ENCODE measurements at regions not wholly inside any gene's neighbourhood (a gene's known extent, or its start where the extent isn't known, plus 50 kb on each side); places are given as distances from the start of the nearest gene placed in this dataset.

GRCh38 chr3:67858492-67858891 lies 204.1 kb upstream of the SUCLG2 start:
- H3K27ac Mint-ChIP-seq, result no peak overlapping the region

GRCh38 chr3:67856718-67857117 lies 202.3 kb upstream of the SUCLG2 start:
- Mint-ChIP-seq H3K27ac (no peak overlapping the region), H3K4me1 (peaks cover 2% of the 10 kb centered on the region), H3K27me3 (ENCODE audit: low read depth in 3 of 3) (peaks cover 0 to 5% (median 0%) of the 10 kb centered on the region in 3 donors), H3K4me3 (no peak overlapping the region), H3K36me3 (no peaks in the 10 kb centered on the region), H3K9me3 (peaks cover 0 to 3% (median 2%) of the 10 kb centered on the region in 7 donors)
- Histone ChIP-seq H3K4me1 (ENCODE audit: control insufficient read depth in 1 of 2, insufficient read depth in 2 of 2, low read length in 2 of 2) (no peaks in the 10 kb centered on the region), H3K9me3 (replicated peaks in 1 of 2; ENCODE audit: control insufficient read depth in 1 of 2, insufficient read depth in 1 of 2, low read length in 2 of 2) (no peaks in the 10 kb centered on the region), H3K9ac (ENCODE audit: insufficient read depth, low read length, poor library complexity, severe bottlenecking) (no peak overlapping the region), H3K36me3 (replicated peaks in 1 of 2; ENCODE audit: control insufficient read depth in 1 of 2, insufficient read depth in 2 of 2, low read length in 2 of 2) (no peaks in the 10 kb centered on the region), H2AFZ (ENCODE audit: insufficient read depth, low read depth, low read length, poor library complexity, severe bottlenecking) (no peak overlapping the region), H4K20me1 (ENCODE audit: insufficient read depth, low read length) (no peaks in the 10 kb centered on the region), H3K4me3 (replicated peaks in 1 of 3; ENCODE audit: low read depth in 2 of 3, low read length in 3 of 3) (no peak overlapping the region), H3K27me3 (ENCODE audit: control insufficient read depth in 2 of 2, insufficient read depth in 2 of 2, low read length in 2 of 2) (no peaks in the 10 kb centered on the region), H3K4me2 (replicated peaks; ENCODE audit: extremely low read depth, low read length, poor library complexity, severe bottlenecking) (no peak overlapping the region), H3K79me2 (ENCODE audit: insufficient read depth, low read length) (no peaks in the 10 kb centered on the region), H3K27ac (ENCODE audit: low read depth in 1 of 2, low read length in 2 of 2) (no peak overlapping the region)
- intact Hi-C loops (cut with micrococcal nuclease), result no loop called here
- 98% methylated on average over 6 of the region's 7 CpGs for WGBS (ENCODE audit: insufficient coverage)
- TF ChIP-seq CTCF (IDR thresholded peaks at IDR 0.05), result no peak
- no peak for DNase-seq

More at GRCh38 chr3:67858492-67858891, 204.1 kb upstream of the SUCLG2 start:
- H3K27ac ChIP-seq (ENCODE audit: low read depth in 1 of 2, low read length in 2 of 2), result no peak overlapping the region
- H3K9me3 ChIP-seq (replicated peaks in 1 of 2; ENCODE audit: control insufficient read depth in 1 of 2, insufficient read depth in 1 of 2, low read length in 2 of 2), result no peaks in the 10 kb centered on the region
- H3K4me2 ChIP-seq (replicated peaks; ENCODE audit: extremely low read depth, low read length, poor library complexity, severe bottlenecking), result no peak overlapping the region
- H2AFZ ChIP-seq (ENCODE audit: insufficient read depth, low read depth, low read length, poor library complexity, severe bottlenecking), result no peak overlapping the region
- no peaks in the 10 kb centered on the region for H3K4me1 ChIP-seq (ENCODE audit: control insufficient read depth in 1 of 2, insufficient read depth in 2 of 2, low read length in 2 of 2)
- no peak overlapping the region for H3K4me3 ChIP-seq (replicated peaks in 1 of 3; ENCODE audit: low read depth in 2 of 3, low read length in 3 of 3)
- Mint-ChIP-seq H3K4me3 (no peak overlapping the region), H3K36me3 (no peaks in the 10 kb centered on the region), H3K27me3 (ENCODE audit: low read depth in 3 of 3) (peaks cover 0 to 5% (median 0%) of the 10 kb centered on the region in 3 donors), H3K9me3 (peaks cover 0 to 3% (median 2%) of the 10 kb centered on the region in 7 donors), H3K4me1 (peaks cover 2% of the 10 kb centered on the region)
- no peak overlapping the region for H3K9ac ChIP-seq (ENCODE audit: insufficient read depth, low read length, poor library complexity, severe bottlenecking)
- no peaks in the 10 kb centered on the region for H3K27me3 ChIP-seq (ENCODE audit: control insufficient read depth in 2 of 2, insufficient read depth in 2 of 2, low read length in 2 of 2)
- no peaks in the 10 kb centered on the region for H4K20me1 ChIP-seq (ENCODE audit: insufficient read depth, low read length)
- DNase-seq, result no peak
- H3K36me3 ChIP-seq (replicated peaks in 1 of 2; ENCODE audit: control insufficient read depth in 1 of 2, insufficient read depth in 2 of 2, low read length in 2 of 2), result no peaks in the 10 kb centered on the region
- intact Hi-C loops (cut with micrococcal nuclease), result no loop called here
- no peak for TF ChIP-seq CTCF (IDR thresholded peaks at IDR 0.05)
- no peaks in the 10 kb centered on the region for H3K79me2 ChIP-seq (ENCODE audit: insufficient read depth, low read length)
